GM12874 (cell line): ENCODE measurements at regions not wholly inside any gene's neighbourhood (a gene's known extent, or its start where the extent isn't known, plus 50 kb on each side); places are given as distances from the start of the nearest gene placed in this dataset.

Source experiments
- CTCF ChIP-seq: IDR thresholded peaks from 2 replicates; pipeline ENCODE4 v1.5.1; 2011; ENCODE audit warnings: low read depth, mild to moderate bottlenecking, control low read depth, low read length, moderate library complexity; ENCODE audit not compliant: insufficient read depth

GRCh38 chr6:86128130-86128814, 485.6 kb upstream of the SYNCRIP start:
- no peak for TF ChIP-seq CTCF

- no peak for TF ChIP-seq CTCF
Observed at GRCh38 chr6:86122086-86122485, 479.4 kb upstream of the SYNCRIP start.

- TF ChIP-seq CTCF: no peak
Observed at GRCh38 chr6:86118271-86118670, 475.6 kb upstream of the SYNCRIP start.

- TF ChIP-seq CTCF: no peak
Observed at GRCh38 chr6:86107985-86108384, 465.3 kb upstream of the SYNCRIP start.

GRCh38 chr6:86087954-86088353, 445.3 kb upstream of the SYNCRIP start:
- no peak for TF ChIP-seq CTCF

- no peak for TF ChIP-seq CTCF
Observed at GRCh38 chr6:86079938-86080337, 437.3 kb upstream of the SYNCRIP start.

GRCh38 chr6:86070151-86070550, 427.5 kb upstream of the SYNCRIP start:
- TF ChIP-seq CTCF: no peak
